KG1 (cell line): ENCODE measurements at regions not wholly inside any gene's neighbourhood (a gene's known extent, or its start where the extent isn't known, plus 50 kb on each side); places are given as distances from the start of the nearest gene placed in this dataset.

Experiments used
- DNase-seq: peaks from one replicate; lab custom pipeline; 2025; lab: John Stamatoyannopoulos, UW

- DNase-seq: no peak
Measured at GRCh38 chr1:227450489-227450888, 112.9 kb upstream of the ZNF678 start.

GRCh38 chr1:227449741-227450441 is 113.5 kb upstream of the ZNF678 start:
- no peak for DNase-seq

- DNase-seq: no peak
Measured at GRCh38 chr1:227449051-227449450, 114.3 kb upstream of the ZNF678 start.

GRCh38 chr1:227447531-227447990 is 115.8 kb upstream of the ZNF678 start:
- DNase-seq: no peak

GRCh38 chr1:227445746-227446145 is 117.6 kb upstream of the ZNF678 start:
- no peak for DNase-seq

GRCh38 chr1:227445092-227445674 is 118.2 kb upstream of the ZNF678 start:
- no peak for DNase-seq

- DNase-seq: no peak
Measured at GRCh38 chr1:227440182-227440581, 121.9 kb upstream of the CDC42BPA start.

- peak; percentile 43 for DNase-seq
Measured at GRCh38 chr1:227437495-227438008, 119.3 kb upstream of the CDC42BPA start.

GRCh38 chr1:227434808-227435444 is 116.6 kb upstream of the CDC42BPA start:
- no peak for DNase-seq

GRCh38 chr1:227433663-227434341 is 115.5 kb upstream of the CDC42BPA start:
- DNase-seq: no peak

- no peak for DNase-seq
Measured at GRCh38 chr1:227432981-227433380, 114.7 kb upstream of the CDC42BPA start.

GRCh38 chr1:227432181-227432535 is 113.9 kb upstream of the CDC42BPA start:
- DNase-seq: no peak

GRCh38 chr1:227429447-227430359 is 111.4 kb upstream of the CDC42BPA start:
- DNase-seq: no peak

GRCh38 chr1:227428803-227429202 is 110.5 kb upstream of the CDC42BPA start:
- no peak for DNase-seq

- no peak for DNase-seq
Measured at GRCh38 chr1:227427411-227427810, 109.1 kb upstream of the CDC42BPA start.

- no peak for DNase-seq
Measured at GRCh38 chr1:227424953-227425352, 106.7 kb upstream of the CDC42BPA start.

GRCh38 chr1:227424159-227424680 is 105.9 kb upstream of the CDC42BPA start:
- no peak for DNase-seq

GRCh38 chr1:227422581-227422980 is 104.3 kb upstream of the CDC42BPA start:
- no peak for DNase-seq

GRCh38 chr1:227420147-227420546 is 101.9 kb upstream of the CDC42BPA start:
- DNase-seq: no peak

- no peak for DNase-seq
Measured at GRCh38 chr1:227417756-227418480, 99.6 kb upstream of the CDC42BPA start.
